Inflammatory macrophage treated with lipopolysaccharide for 4 hours (primary cell): ENCODE measurements at regions not wholly inside any gene's neighbourhood (a gene's known extent, or its start where the extent isn't known, plus 50 kb on each side); places are given as distances from the start of the nearest gene placed in this dataset.

Experiments
- DNase-seq: peaks from one replicate; pipeline ENCODE4 v3.0.0-alpha.2; 2020

DNA sequence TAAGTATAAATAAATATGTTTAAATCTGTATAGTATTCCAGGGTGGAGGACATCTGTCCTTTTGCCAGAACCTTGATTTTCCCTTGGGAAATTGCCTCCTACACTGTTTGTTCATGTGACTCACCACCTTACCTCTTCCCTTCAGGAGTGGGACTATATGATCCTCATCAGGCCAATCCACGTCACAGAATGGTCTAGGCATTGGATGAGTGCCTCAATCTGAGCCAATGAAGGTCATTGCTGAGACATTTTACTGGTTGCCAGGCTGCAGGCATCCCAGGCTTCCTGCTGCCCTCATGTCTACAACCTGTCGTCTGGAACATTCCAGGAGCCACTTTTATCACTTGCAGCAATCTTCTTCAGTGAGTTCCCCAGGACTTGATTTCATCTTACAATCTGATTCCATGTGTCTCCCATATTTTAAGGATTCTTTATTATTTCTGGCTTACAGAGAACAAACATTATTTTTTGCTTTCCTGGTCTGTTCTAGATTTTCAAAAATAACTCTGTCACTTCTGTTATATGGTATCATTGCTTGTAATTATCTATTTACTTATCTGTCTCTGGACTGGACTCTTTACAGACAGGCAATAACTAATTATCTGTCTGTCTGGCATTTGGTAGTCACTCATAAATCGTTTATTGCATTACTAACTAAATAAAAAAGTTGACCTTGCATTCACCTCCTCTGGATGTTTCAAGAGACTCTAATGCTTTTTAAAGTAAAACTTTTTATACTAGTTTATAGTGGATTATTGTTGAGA is 107.3 kb upstream of the APC start:
- DNase-seq, result no peak

- DNase-seq, result peak; percentile 44
Measured at GRCh38 chr5:112634166-112634565, 103.5 kb upstream of the APC start.

DNA sequence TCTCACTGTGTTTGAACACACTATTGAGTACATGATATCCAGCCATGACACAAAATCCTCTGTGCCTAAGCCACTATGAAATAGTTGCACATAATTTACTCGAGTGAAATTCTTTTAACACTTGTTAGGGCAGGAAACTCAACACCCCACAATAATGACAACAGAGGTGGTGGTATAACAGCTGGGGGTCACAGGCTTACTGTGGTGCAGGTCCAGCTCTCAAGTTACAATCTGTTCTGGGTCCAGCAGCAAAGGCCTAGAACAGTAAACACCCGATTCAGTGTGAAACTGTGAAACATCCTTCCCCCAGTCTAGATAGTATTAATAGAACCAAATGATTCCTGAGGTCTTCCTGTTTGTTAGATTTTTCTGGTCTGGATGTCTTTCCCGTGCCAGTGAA is 102.9 kb upstream of the APC start:
- DNase-seq, result no peak

DNA sequence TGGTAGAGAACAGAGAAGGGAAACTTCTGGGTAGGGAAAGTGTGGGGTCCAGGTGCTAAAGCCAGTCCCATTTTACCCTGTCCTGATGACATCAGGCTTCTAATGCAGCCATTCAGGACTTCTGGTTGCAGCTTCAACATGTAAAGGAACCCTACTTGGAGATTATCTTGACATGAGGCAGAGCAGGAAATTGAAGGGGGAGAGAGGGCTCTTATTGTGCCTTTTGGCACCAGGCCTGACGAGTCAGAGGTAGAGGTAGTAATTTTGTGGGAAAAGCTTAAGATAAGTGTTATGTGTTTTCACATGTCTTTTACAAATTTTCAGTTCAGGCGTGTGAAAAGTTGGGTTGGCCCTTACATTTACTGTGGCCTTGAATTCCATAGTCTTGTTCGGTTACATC is 102.4 kb upstream of the APC start:
- DNase-seq, result no peak

- no peak for DNase-seq
Measured at GRCh38 chr5:112635771-112636731, 101.6 kb upstream of the APC start.

DNA sequence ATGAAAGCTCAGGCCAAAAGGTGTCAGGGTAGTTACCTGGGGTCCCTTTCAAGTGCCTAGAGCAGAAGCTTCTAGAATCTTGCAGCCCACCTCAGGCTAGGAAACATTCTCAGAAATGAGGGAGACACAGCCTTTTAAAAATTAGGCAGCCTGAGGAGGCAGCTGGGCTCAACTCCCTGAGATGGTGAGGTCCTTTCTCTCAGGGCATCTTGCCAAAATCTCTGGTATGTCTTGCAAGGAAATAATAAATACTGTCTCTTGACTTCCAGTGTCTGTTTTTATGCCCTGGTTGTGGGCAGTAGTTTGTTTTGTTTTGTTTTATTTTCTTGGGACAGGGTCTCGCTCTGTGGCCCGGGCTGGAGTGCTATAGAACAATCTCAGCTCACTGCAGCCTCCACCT is 100.9 kb upstream of the APC start:
- no peak for DNase-seq

DNA sequence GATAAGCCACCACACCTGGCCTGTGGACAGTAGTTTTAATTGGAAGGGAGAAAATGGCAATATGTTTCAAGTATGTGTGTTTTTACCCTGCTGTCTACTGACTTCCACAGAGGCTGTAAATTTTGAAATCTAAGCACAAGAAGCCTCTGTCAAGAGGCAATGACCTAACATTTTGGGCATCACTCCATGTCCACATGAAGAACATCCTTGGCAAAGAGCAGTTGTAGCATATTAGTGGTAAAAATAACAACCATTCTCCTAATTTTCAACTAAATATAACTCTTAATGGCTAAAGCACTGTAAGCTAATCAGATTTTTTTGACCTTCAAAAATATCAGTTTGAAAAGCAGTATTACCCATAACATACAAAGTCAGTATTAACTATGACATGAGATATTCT is 100.3 kb upstream of the APC start:
- no peak for DNase-seq

DNA sequence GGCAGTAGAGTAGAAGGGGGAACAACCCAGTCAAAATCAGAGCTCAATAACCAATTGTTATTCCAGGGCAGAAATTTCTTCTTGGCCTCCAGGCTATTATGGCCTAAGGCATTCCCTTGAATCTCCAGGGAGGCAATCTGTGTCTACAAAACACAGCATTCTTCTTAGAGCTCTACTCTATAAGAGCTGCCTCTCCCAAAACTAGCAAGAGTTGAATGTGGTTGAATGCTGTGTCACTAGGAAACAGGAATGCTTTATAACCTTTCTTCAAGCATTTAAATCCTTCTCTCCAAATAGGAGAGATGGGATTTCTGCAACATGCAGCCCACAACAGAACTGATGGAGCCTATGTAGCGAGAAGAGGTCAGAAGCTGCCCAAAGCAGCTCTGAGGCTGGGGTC is 97.1 kb upstream of the APC start:
- no peak for DNase-seq

DNA sequence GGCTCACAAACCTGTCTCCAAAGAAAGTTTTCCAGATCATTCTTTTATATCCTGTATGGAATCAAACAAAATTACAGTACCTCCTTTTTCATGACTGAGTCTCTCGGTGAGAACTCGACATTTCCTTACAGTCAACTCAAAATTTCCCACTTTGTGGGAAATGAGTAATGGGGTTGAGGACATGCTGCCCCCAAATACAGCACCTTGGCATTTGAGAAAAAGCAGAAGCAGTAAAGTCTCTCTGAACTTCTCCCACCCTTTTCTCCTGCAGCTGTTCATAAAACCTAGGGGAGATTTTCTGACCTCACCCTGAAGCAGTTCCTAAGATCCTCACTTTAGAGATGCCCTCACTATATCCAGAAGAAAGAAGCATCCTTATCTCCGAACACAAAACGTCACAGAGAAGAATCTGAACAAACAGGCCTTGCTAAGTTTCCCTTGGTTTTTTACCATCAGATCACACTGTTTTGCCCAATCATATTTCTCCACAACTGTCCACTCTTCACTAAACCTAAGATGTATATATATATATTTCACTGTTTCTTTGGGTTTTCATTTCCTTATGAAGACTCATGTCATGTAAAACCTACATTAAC is 96.1 kb upstream of the APC start:
- DNase-seq, result no peak

GRCh38 chr5:112642885-112643284 is 94.8 kb upstream of the APC start:
- DNase-seq, result no peak

GRCh38 chr5:112643339-112643971 is 94.2 kb upstream of the APC start:
- DNase-seq, result no peak

GRCh38 chr5:112646139-112646936 is 91.3 kb upstream of the APC start:
- DNase-seq, result peak; percentile 7

DNA sequence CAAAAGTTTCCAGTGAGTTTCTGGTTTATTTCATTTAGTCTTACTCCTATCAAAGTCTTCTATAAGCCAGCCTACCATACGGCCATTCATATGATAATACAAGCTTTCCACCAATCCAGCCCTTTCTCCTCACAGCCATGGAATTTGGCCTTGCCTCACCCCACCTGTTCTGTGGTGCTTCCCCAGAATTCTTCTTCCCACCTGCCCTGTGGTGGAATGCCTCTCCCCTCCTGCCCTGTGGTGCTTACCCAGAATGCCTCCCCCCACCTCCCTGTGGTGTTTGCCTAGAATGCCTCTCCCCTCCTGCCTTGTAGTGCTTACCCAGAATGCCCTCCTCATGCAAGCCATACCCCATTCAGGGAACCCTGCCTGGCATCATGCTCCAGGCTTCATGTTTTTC is 90.3 kb upstream of the APC start:
- no peak for DNase-seq

DNA sequence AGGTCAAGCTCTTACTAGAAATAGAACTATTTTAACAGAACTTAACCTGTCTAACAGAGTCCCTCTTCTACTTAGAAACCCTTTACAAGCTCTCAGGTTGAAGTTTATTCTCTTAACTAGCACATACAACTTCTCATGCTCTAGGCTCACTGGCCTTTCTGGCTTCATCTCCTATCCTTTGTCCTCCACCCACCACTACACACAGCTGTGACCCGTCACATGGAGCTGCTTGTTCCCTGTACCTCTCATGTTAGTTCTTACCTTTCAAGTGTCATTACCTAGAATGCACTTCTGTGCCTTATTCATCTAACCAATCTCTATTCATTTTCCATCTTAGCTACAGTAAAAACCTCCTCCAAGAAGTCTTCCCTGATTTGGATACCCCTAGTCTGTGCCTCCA is 89.4 kb upstream of the APC start:
- no peak for DNase-seq

GRCh38 chr5:112649882-112650281 is 87.8 kb upstream of the APC start:
- DNase-seq, result no peak

- DNase-seq, result no peak
Measured at GRCh38 chr5:112653638-112654205, 84.0 kb upstream of the APC start.

DNA sequence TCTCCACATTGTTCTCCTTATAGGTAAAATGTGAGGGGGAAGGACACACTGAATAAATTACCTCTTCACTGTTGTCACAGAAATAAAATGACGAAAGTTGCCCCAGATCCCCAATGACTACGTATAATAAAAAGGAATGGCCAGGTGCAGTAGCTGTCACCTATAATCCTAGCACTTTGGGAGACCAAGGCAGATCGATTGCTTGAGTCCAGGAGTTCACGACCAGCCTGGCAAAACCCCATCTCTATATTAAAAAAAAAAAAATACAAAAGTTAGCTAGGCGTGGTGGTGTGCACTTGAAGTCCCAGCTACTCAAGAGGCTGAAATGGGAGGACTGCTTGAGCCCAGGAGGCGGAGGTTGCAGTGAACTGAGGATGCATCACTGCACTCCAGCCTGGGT is 82.2 kb upstream of the APC start:
- DNase-seq, result no peak

GRCh38 chr5:112656451-112656850 is 81.2 kb upstream of the APC start:
- DNase-seq, result no peak

GRCh38 chr5:112657804-112658203 is 79.9 kb upstream of the APC start:
- DNase-seq, result no peak

GRCh38 chr5:112660359-112660758 is 77.3 kb upstream of the APC start:
- no peak for DNase-seq

- peak; percentile 41 for DNase-seq
Measured at GRCh38 chr5:112663146-112663545, 74.5 kb upstream of the APC start.

GRCh38 chr5:112668016-112668415 is 69.7 kb upstream of the APC start:
- no peak for DNase-seq
